Neural crest cell (in vitro differentiated cells): ENCODE measurements at regions not wholly inside any gene's neighbourhood (a gene's known extent, or its start where the extent isn't known, plus 50 kb on each side); places are given as distances from the start of the nearest gene placed in this dataset.

Experiments used
- DNase-seq: peaks from one replicate; pipeline ENCODE4 v3.0.0; 2021; ENCODE audit warnings: low read depth, mixed read lengths, low spot score
- H3K27ac Mint-ChIP-seq: one replicate; pipeline ENCODE4 v1.8.0; 2021; ENCODE audit warnings: mild to moderate bottlenecking, mixed read lengths; ENCODE audit not compliant: unreplicated experiment
- H3K27me3 Mint-ChIP-seq: 2 replicates; pipeline ENCODE4 v1.8.0; 2021; ENCODE audit warnings: low read depth, mild to moderate bottlenecking, mixed read lengths
- H3K36me3 Mint-ChIP-seq: 2 replicates; pipeline ENCODE4 v1.8.0; 2021; ENCODE audit warnings: low read depth, mild to moderate bottlenecking, mixed read lengths
- H3K4me1 Mint-ChIP-seq: 2 replicates; pipeline ENCODE4 v1.8.0; 2021; ENCODE audit warnings: mixed read lengths
- H3K4me3 Mint-ChIP-seq: one replicate; pipeline ENCODE4 v1.8.0; 2021; ENCODE audit warnings: mild to moderate bottlenecking, mixed read lengths
- H3K9me3 Mint-ChIP-seq: 2 replicates; pipeline ENCODE4 v1.8.0; 2021; ENCODE audit warnings: mixed read lengths
- CTCF ChIP-seq: fragments of 200-600 bp; sonication (generic); conservative IDR thresholded peaks from 2 replicates; pipeline ENCODE4 v1.5.0; 2021; ENCODE audit warnings: antibody characterized with exemption, mild to moderate bottlenecking

DNA sequence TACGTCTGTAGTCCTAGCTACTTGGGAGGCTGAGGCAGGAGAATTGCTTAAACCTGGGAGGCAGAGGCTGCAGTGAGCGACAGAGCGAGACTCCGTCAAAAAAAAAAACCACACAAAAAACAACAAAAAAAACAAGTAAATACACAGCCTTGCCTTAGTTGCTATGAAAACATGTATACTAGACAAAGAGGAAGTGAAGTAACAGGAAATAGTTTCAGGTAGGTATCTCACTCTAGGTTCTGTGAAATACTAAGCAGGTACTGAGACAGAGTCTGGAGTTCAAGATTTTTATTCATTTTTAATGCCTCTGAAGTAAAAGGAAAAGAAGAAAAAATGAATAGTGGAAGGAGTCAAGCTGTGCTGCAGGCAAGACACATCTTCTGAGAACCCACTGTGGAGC, 687.9 kb upstream of the RGMB start:
- Mint-ChIP-seq H3K4me1 (no peaks in the 10 kb centered on the region), H3K4me3 (no peak overlapping the region), H3K9me3 (peaks cover 3% of the 10 kb centered on the region), H3K27ac (no peak overlapping the region), H3K27me3 (no peaks in the 10 kb centered on the region), H3K36me3 (no peaks in the 10 kb centered on the region)
- TF ChIP-seq CTCF: no peak
- no peak for DNase-seq

DNA sequence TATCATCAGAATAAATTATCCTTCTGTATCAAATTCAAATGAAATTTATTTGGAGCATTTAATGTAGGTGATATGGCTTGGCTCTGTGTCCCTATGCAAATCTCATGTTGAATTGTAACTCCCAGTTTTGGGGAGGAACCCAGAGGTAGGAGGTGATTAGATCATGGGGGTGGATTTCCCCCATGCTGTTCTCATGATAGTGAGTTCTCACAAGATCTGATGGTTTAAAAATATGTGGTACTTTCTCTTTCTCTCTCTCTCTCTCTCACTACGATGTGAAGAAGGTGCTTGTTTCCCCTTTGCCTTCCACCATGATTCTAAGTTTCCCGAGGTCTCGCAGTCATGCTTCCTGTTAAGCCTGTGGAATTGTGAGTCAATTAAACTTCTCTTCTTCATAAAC, 678.4 kb upstream of the RGMB start:
- no peak overlapping the region for H3K4me3 Mint-ChIP-seq
- peak overlapping the region; percentile 31 for H3K27ac Mint-ChIP-seq
- no peak for TF ChIP-seq CTCF
- no peaks in the 10 kb centered on the region for H3K27me3 Mint-ChIP-seq
- no peak for DNase-seq
- H3K36me3 Mint-ChIP-seq: no peaks in the 10 kb centered on the region
- H3K9me3 Mint-ChIP-seq: no peaks in the 10 kb centered on the region
- H3K4me1 Mint-ChIP-seq: no peaks in the 10 kb centered on the region

DNA sequence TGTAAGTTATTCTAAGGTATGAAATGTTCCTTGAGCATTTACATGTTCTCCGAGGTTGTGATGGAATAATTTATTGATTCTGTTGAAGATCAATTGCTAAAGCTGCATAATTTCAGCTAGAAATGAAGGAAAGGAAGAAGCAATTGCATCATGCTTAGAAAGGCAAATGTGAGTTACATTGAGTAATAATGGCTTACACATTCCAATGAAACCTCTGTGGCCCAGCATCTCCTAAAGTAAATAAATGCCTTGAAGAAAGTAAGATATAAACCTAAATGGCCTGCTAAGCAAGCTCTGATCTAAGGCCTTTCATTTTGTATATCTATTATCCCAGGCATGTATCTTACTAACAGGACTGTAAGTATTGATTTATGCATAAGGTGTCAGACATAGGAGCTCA, 677.3 kb upstream of the RGMB start:
- no peaks in the 10 kb centered on the region for H3K27me3 Mint-ChIP-seq
- no peaks in the 10 kb centered on the region for H3K9me3 Mint-ChIP-seq
- H3K4me1 Mint-ChIP-seq: no peaks in the 10 kb centered on the region
- DNase-seq: no peak
- TF ChIP-seq CTCF: no peak
- H3K36me3 Mint-ChIP-seq: no peaks in the 10 kb centered on the region
- no peak overlapping the region for H3K27ac Mint-ChIP-seq
- no peak overlapping the region for H3K4me3 Mint-ChIP-seq

- Mint-ChIP-seq H3K4me3 (no peak overlapping the region), H3K9me3 (no peaks in the 10 kb centered on the region), H3K36me3 (no peaks in the 10 kb centered on the region), H3K4me1 (no peaks in the 10 kb centered on the region), H3K27ac (no peak overlapping the region), H3K27me3 (no peaks in the 10 kb centered on the region)
- TF ChIP-seq CTCF: no peak
- DNase-seq: no peak
These were observed 673.9 kb upstream of the RGMB start for GRCh38 chr5:98099448-98100105.

DNA sequence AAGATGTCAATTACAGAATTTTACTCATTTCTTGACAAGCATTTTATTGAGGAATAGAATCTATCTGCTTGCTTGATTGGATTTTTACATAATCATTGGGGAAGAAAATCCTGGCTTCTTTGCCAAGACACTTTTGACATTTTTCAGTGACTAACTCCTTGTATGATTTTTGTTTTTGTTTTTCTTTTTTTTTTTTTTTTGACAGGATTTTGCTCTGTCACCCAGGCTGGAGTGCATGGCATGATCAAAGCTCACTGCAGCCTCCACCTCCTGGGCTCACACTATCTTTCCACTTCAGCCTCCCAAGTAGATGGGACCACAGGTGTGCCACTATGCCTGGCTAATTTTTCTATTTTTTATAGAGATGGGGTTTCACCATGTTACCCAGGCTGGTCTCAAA, 672.3 kb upstream of the RGMB start:
- Mint-ChIP-seq H3K27me3 (no peaks in the 10 kb centered on the region), H3K4me3 (no peak overlapping the region), H3K27ac (no peak overlapping the region), H3K36me3 (no peaks in the 10 kb centered on the region), H3K9me3 (no peaks in the 10 kb centered on the region), H3K4me1 (no peaks in the 10 kb centered on the region)
- TF ChIP-seq CTCF: no peak
- no peak for DNase-seq
